PFSK-1 (cell line): ENCODE measurements at regions not wholly inside any gene's neighbourhood (a gene's known extent, or its start where the extent isn't known, plus 50 kb on each side); places are given as distances from the start of the nearest gene placed in this dataset.

Experiments used
- POLR2AphosphoS5 ChIP-seq: IDR thresholded peaks from 2 replicates; pipeline ENCODE4 v1.6.1; 2012; ENCODE audit warnings: low read depth, mild to moderate bottlenecking, control low read depth, low read length, moderate library complexity
- TAF1 ChIP-seq: IDR thresholded peaks from 2 replicates; pipeline ENCODE4 v1.6.1; 2012; ENCODE audit warnings: low read length, control low read depth, borderline replicate concordance; ENCODE audit not compliant: insufficient read depth

DNA sequence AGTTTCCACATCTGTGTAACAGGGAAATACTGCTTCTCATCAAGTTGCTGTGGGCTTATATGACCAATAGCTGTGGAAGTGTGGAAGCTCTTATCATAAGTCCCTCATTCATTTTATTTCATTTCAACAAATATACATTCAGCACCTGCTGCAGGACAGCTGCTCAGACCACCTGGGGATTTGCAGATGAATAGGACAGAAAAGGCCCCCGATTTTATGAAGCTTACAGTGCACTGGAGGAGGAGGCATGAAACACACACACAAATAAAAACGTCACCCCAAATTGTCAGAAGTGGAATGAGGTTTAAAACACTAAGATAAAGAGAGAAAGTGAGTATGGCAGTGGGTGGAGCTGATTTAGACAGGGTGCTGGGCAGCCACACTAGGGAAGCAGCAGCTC, 107.2 kb downstream of the DRD1 start:
- no peak for TF ChIP-seq POLR2AphosphoS5
- no peak for TF ChIP-seq TAF1
